GM12892 (cell line): ENCODE measurements at regions not wholly inside any gene's neighbourhood (a gene's known extent, or its start where the extent isn't known, plus 50 kb on each side); places are given as distances from the start of the nearest gene placed in this dataset.

ENCODE experiments used
- POLR2AphosphoS5 ChIP-seq: IDR thresholded peaks from 2 replicates; pipeline ENCODE4 v1.6.1; 2011; ENCODE audit warnings: low read depth, low read length, control low read depth
- TAF1 ChIP-seq: IDR thresholded peaks from 2 replicates; pipeline ENCODE4 v1.6.1; 2011; ENCODE audit warnings: low read depth, mild to moderate bottlenecking, control low read depth, low read length, borderline replicate concordance

DNA sequence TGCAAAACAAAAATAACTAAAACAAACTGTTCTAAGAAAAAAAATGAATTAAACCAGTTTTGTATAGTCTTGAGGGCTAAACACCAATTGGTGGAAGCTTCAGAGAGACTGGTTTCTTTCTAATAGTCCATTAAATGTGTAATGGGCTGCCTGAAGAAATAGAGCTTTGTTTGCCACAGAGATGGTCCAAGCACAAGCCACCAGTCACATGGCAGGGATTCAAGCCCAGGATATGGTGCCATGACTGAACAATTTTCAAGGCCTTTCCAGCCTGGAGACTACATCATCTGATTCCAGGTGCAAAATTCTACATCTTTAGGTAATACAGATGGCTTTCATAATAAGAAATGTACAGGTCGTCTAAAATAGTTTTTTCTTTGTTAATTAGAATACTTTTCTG, 355.3 kb downstream of the NR2F1-AS1 start:
- TF ChIP-seq POLR2AphosphoS5 (no peak), TAF1 (no peak)
